ENCODE measurements at regions not wholly inside any gene's neighbourhood (a gene's known extent, or its start where the extent isn't known, plus 50 kb on each side); places are given as distances from the start of the nearest gene placed in this dataset.
"Not testable (repeated sequence)": the region's sequence is repeated elsewhere in the genome, so short reads cannot be mapped to it uniquely, and the experiment has no call there.

- DNase-seq, result not testable (repeated sequence)
Observed at GRCh38 chr12:53877961-53878360, 60.7 kb upstream of the HOXC13 start.

- no peak for DNase-seq
Observed at GRCh38 chr12:53887006-53887405, 51.6 kb upstream of the HOXC13 start.

GRCh38 chr12:53887881-53888280 lies 50.8 kb upstream of the HOXC13 start:
- DNase-seq, result no peak
